C4-2B (cell line): ENCODE measurements at regions not wholly inside any gene's neighbourhood (a gene's known extent, or its start where the extent isn't known, plus 50 kb on each side); places are given as distances from the start of the nearest gene placed in this dataset.

Experiments
- CTCF ChIP-seq: fragments of 450-650 bp; conservative IDR thresholded peaks from 2 replicates; pipeline ENCODE4 v1.5.1; 2017; ENCODE audit warnings: mild to moderate bottlenecking
- ZFX ChIP-seq: fragments of 450-650 bp; IDR thresholded peaks from 2 replicates; pipeline ENCODE4 v1.6.1; 2017

- no peak for TF ChIP-seq ZFX
- TF ChIP-seq CTCF = no peak
Observed at GRCh38 chr13:71338070-71338469, 528.9 kb downstream of the DACH1 start.
